ENCODE measurements at regions not wholly inside any gene's neighbourhood (a gene's known extent, or its start where the extent isn't known, plus 50 kb on each side); places are given as distances from the start of the nearest gene placed in this dataset.

- Histone ChIP-seq H3K36me3 (replicated peaks; ENCODE audit: insufficient read depth, low read depth) (no peaks in the 10 kb centered on the region), H3K27ac (peak overlapping the region; percentile 94), H3K79me2 (no peaks in the 10 kb centered on the region), H3K9me3 (ENCODE audit: low read depth) (no peaks in the 10 kb centered on the region), H4K20me1 (ENCODE audit: insufficient read depth, poor library complexity, severe bottlenecking) (no peaks in the 10 kb centered on the region), H3K4me3 (no peak overlapping the region), H3K4me1 (ENCODE audit: insufficient read depth) (peaks cover 30% of the 10 kb centered on the region), H3K27me3 (no peaks in the 10 kb centered on the region), H3K4me2 (peak overlapping the region; percentile 63), H3K9me2 (replicated peaks; ENCODE audit: insufficient read depth) (no peaks in the 10 kb centered on the region), H2AFZ (no peak overlapping the region)
- TF ChIP-seq EZH2phosphoT487 (IDR thresholded peaks at IDR 0.05; ENCODE audit: low read depth, severe bottlenecking, unreplicated experiment) (no peak), CTCF (IDR thresholded peaks at IDR 0.05; ENCODE audit: poor library complexity) (peak; percentile 6)
- 38% methylated on average over 18 of the region's 18 CpGs for WGBS (ENCODE audit: low lambda C conversion rate, missing lambda C conversion rate)
- DNase-seq (ENCODE audit: low spot score): no peak
Observed at GRCh38 chr16:73172973-73173709, 125.2 kb upstream of the ZFHX3 start.

- TF ChIP-seq EZH2phosphoT487 (IDR thresholded peaks at IDR 0.05; ENCODE audit: low read depth, severe bottlenecking, unreplicated experiment) (no peak), CTCF (IDR thresholded peaks at IDR 0.05; ENCODE audit: poor library complexity) (no peak), EZH2 (IDR thresholded peaks at IDR 0.05; ENCODE audit: borderline replicate concordance) (no peak)
- peak overlapping the region; percentile 94 for H3K27ac ChIP-seq
- no peak overlapping the region for H2AFZ ChIP-seq
- DNase-seq (ENCODE audit: low spot score): peak; percentile 58
- 68% methylated on average over 23 of the region's 23 CpGs for WGBS (ENCODE audit: low lambda C conversion rate, missing lambda C conversion rate)
- peaks cover 36% of the 10 kb centered on the region for H3K4me1 ChIP-seq (ENCODE audit: insufficient read depth)
- no peak overlapping the region for H3K4me3 ChIP-seq
- no peaks in the 10 kb centered on the region for H3K79me2 ChIP-seq
- no peaks in the 10 kb centered on the region for H3K9me2 ChIP-seq (replicated peaks; ENCODE audit: insufficient read depth)
- no peaks in the 10 kb centered on the region for H4K20me1 ChIP-seq (ENCODE audit: insufficient read depth, poor library complexity, severe bottlenecking)
- H3K9me3 ChIP-seq (ENCODE audit: low read depth): no peaks in the 10 kb centered on the region
- no peaks in the 10 kb centered on the region for H3K36me3 ChIP-seq (replicated peaks; ENCODE audit: insufficient read depth, low read depth)
- peak overlapping the region; percentile 63 for H3K4me2 ChIP-seq
- H3K27me3 ChIP-seq: no peaks in the 10 kb centered on the region
Observed at GRCh38 chr16:73172241-73172972, 124.5 kb upstream of the ZFHX3 start.

GRCh38 chr16:73171901-73172240, 123.9 kb upstream of the ZFHX3 start:
- Histone ChIP-seq H3K27ac (peak overlapping the region; percentile 94), H3K27me3 (no peaks in the 10 kb centered on the region), H3K4me3 (no peak overlapping the region), H3K9me2 (replicated peaks; ENCODE audit: insufficient read depth) (no peaks in the 10 kb centered on the region), H3K79me2 (no peaks in the 10 kb centered on the region), H3K9me3 (ENCODE audit: low read depth) (no peaks in the 10 kb centered on the region), H3K36me3 (replicated peaks; ENCODE audit: insufficient read depth, low read depth) (no peaks in the 10 kb centered on the region), H2AFZ (no peak overlapping the region), H3K4me1 (ENCODE audit: insufficient read depth) (peaks cover 36% of the 10 kb centered on the region), H4K20me1 (ENCODE audit: insufficient read depth, poor library complexity, severe bottlenecking) (no peaks in the 10 kb centered on the region), H3K4me2 (peak overlapping the region; percentile 67)
- DNase-seq (ENCODE audit: low spot score): no peak
- 90% methylated on average over 9 of the region's 9 CpGs for WGBS (ENCODE audit: low lambda C conversion rate, missing lambda C conversion rate)
- TF ChIP-seq EZH2phosphoT487 (IDR thresholded peaks at IDR 0.05; ENCODE audit: low read depth, severe bottlenecking, unreplicated experiment) (no peak), EZH2 (IDR thresholded peaks at IDR 0.05; ENCODE audit: borderline replicate concordance) (no peak), CTCF (IDR thresholded peaks at IDR 0.05; ENCODE audit: poor library complexity) (no peak)
